Upper lobe of right lung (tissue), 1 donor: ENCODE measurements at regions not wholly inside any gene's neighbourhood (a gene's known extent, or its start where the extent isn't known, plus 50 kb on each side); places are given as distances from the start of the nearest gene placed in this dataset.

Source experiments
- ATAC-seq: fragments of 200-7000 bp; cut with Tn5 transposase; one replicate; pipeline ENCODE4 v1.9.1; 2020; ENCODE audit warnings: mild to moderate bottlenecking, moderate library complexity
- DNase-seq: peaks from one replicate; pipeline ENCODE4 v3.0.0-alpha.2; 2020
- H3K27ac ChIP-seq: fragments of 200-600 bp; one replicate; pipeline ENCODE4 v1.8.0; 2022
- H3K27me3 ChIP-seq: fragments of 200-600 bp; one replicate; pipeline ENCODE4 v1.8.0; 2022; ENCODE audit warnings: mild to moderate bottlenecking
- H3K36me3 ChIP-seq: fragments of 200-600 bp; one replicate; pipeline ENCODE4 v1.8.0; 2022
- H3K4me1 ChIP-seq: fragments of 200-600 bp; one replicate; pipeline ENCODE4 v1.8.0; 2022
- H3K4me3 ChIP-seq: fragments of 200-600 bp; one replicate; pipeline ENCODE4 v1.8.0; 2022; ENCODE audit warnings: mild to moderate bottlenecking
- H3K9me3 ChIP-seq: fragments of 200-600 bp; one replicate; pipeline ENCODE4 v1.8.0; 2022
- intact Hi-C: fragments of 100-400 bp; cut with DNase I; formaldehyde crosslinking; loops from one replicate; pipeline ENCODE4 v1.11.0; 2022
- TF ChIP-seq, protein P1 (sequence below): fragments of 200-600 bp; IDR thresholded peaks from one replicate; pipeline ENCODE4 v1.8.0; 2022; ENCODE audit warnings: antibody characterized with exemption
- donor health status: DM: no; HTN: yes; CAD: no; lungs with severe emphysema.

GRCh38 chr4:140260227-140260626 lies 106.2 kb upstream of the MAML3 start:
- no peaks in the 10 kb centered on the region for H3K4me1 ChIP-seq
- no peak overlapping the region for H3K4me3 ChIP-seq
- TF ChIP-seq, protein P1, sequence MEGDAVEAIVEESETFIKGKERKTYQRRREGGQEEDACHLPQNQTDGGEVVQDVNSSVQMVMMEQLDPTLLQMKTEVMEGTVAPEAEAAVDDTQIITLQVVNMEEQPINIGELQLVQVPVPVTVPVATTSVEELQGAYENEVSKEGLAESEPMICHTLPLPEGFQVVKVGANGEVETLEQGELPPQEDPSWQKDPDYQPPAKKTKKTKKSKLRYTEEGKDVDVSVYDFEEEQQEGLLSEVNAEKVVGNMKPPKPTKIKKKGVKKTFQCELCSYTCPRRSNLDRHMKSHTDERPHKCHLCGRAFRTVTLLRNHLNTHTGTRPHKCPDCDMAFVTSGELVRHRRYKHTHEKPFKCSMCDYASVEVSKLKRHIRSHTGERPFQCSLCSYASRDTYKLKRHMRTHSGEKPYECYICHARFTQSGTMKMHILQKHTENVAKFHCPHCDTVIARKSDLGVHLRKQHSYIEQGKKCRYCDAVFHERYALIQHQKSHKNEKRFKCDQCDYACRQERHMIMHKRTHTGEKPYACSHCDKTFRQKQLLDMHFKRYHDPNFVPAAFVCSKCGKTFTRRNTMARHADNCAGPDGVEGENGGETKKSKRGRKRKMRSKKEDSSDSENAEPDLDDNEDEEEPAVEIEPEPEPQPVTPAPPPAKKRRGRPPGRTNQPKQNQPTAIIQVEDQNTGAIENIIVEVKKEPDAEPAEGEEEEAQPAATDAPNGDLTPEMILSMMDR: no peak
- H3K27me3 ChIP-seq: no peaks in the 10 kb centered on the region
- no peaks in the 10 kb centered on the region for H3K9me3 ChIP-seq
- no peak overlapping the region for H3K27ac ChIP-seq
- DNase-seq: no peak
- no peak for ATAC-seq
- no peaks in the 10 kb centered on the region for H3K36me3 ChIP-seq
- intact Hi-C loops: no loop called here

GRCh38 chr4:140258476-140258875 lies 104.5 kb upstream of the MAML3 start:
- Histone ChIP-seq H3K27ac (no peak overlapping the region), H3K9me3 (no peaks in the 10 kb centered on the region), H3K4me3 (no peak overlapping the region), H3K4me1 (no peaks in the 10 kb centered on the region), H3K36me3 (no peaks in the 10 kb centered on the region), H3K27me3 (no peaks in the 10 kb centered on the region)
- intact Hi-C loops: loop anchor here (10.0 kb wide), 1 partner anchor 244 kb away; no protein-coding TSS in a partner anchor
- ATAC-seq: no peak
- TF ChIP-seq, protein P1: no peak
- no peak for DNase-seq

DNA sequence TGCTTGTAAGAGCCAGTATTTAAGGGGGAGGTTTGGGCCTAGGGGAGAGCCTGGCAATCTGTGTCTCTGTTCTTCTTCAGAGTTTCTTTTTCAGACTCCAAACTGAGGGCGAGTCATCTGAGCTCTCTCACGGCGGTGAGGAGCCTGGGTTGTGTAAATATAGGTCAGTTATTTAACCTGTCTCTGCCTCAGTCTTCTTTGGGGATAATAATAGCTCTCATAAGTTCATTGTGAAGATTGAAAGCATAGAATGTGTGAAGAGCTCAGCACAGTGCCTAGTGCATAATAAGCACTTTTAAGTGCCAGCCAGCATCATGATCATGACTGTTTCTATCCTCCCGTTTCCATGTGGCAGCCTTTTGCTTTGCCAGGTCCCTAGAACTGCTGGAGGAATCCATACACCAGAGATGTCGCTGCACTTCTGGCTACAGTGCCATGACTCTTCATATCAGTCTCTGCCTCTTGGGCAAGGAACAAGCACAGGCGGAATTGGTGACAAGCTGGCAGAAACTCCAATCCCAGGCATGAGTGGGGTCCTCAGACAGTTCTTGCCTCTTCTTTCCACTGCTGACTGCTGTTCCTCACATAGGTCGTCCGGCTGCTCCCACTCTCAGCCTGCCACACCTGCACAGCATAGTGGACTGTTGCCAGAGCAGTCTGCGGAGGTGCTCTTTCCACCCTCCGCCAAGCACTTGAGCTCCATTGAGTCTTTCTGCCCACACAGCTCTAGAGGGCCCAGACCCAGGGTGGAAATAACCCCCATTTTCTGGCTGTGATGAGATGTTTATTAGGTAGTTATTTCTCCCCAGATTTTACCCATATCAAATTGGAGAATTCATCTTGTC lies 103.7 kb upstream of the MAML3 start:
- TF ChIP-seq, protein P1: no peak
- ATAC-seq (peak; percentile 32), DNase-seq (no peak)
- Histone ChIP-seq H3K36me3 (no peaks in the 10 kb centered on the region), H3K9me3 (no peaks in the 10 kb centered on the region), H3K27ac (no peak overlapping the region), H3K27me3 (no peaks in the 10 kb centered on the region), H3K4me3 (no peak overlapping the region), H3K4me1 (no peaks in the 10 kb centered on the region)
- intact Hi-C loops: loop anchor here (10.0 kb wide), 1 partner anchor 243 kb away; no protein-coding TSS in a partner anchor

DNA sequence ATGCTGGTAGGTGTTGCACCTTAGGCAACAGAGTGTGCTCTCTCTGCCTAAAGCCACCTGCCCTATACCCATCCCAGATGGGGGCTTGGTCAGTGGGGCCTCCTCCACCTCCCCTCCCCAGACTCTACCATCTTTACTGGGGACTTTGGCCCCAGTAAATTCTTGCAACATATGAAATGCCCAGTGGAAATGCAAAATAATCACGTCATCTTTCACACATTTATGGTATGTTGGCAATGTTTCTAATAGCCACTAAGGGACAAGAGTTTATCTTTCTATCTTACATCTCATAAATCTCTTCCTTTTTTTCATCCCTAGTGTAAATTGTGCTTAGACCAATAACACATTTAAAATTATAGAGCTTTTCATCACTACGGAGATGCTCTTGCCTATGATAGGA lies 103.0 kb upstream of the MAML3 start:
- intact Hi-C loops: loop anchor here (10.0 kb wide), 1 partner anchor 242 kb away; no protein-coding TSS in a partner anchor
- no peak overlapping the region for H3K27ac ChIP-seq
- H3K36me3 ChIP-seq: no peaks in the 10 kb centered on the region
- ATAC-seq (no peak), DNase-seq (no peak)
- TF ChIP-seq, protein P1: no peak
- no peaks in the 10 kb centered on the region for H3K9me3 ChIP-seq
- H3K4me3 ChIP-seq: no peak overlapping the region
- H3K4me1 ChIP-seq: no peaks in the 10 kb centered on the region
- H3K27me3 ChIP-seq: no peaks in the 10 kb centered on the region

- ATAC-seq (no peak), DNase-seq (no peak)
- H3K27me3 ChIP-seq: no peaks in the 10 kb centered on the region
- TF ChIP-seq, protein P1: no peak
- intact Hi-C loops: loop anchor here (10.0 kb wide), 1 partner anchor 242 kb away; no protein-coding TSS in a partner anchor
- H3K4me3 ChIP-seq: no peak overlapping the region
- no peaks in the 10 kb centered on the region for H3K4me1 ChIP-seq
- no peaks in the 10 kb centered on the region for H3K9me3 ChIP-seq
- H3K27ac ChIP-seq: no peak overlapping the region
- no peaks in the 10 kb centered on the region for H3K36me3 ChIP-seq
These were observed 102.4 kb upstream of the MAML3 start for GRCh38 chr4:140256335-140256734.
